ENCODE measurements at regions not wholly inside any gene's neighbourhood (a gene's known extent, or its start where the extent isn't known, plus 50 kb on each side); places are given as distances from the start of the nearest gene placed in this dataset.

- H3K27me3 Mint-ChIP-seq (ENCODE audit: insufficient read depth, low read depth, poor library complexity), result peaks cover 18% of the 10 kb centered on the region
- 0 out of 2 replicates have a peak, but pooled peaks cover 3% of the 10 kb centered on the region for H3F3A ChIP-seq (replicated peaks; ENCODE audit: low read depth)
- DNase-seq (ENCODE audit: low spot score) (no peak), ATAC-seq (no peak)
- H3K27ac Mint-ChIP-seq, result no peak overlapping the region
- no peaks in the 10 kb centered on the region for H3K27me3 ChIP-seq (ENCODE audit: insufficient read depth)
- H3K4me2 ChIP-seq, result no peak overlapping the region
- no peak overlapping the region for H3K4me3 ChIP-seq
- no peaks in the 10 kb centered on the region for H3K4me1 Mint-ChIP-seq
- H3K9me3 Mint-ChIP-seq, result peaks cover 48% of the 10 kb centered on the region
- H3K27ac ChIP-seq (ENCODE audit: low read depth), result no peak overlapping the region
- no peaks in the 10 kb centered on the region for H3K9me2 ChIP-seq (ENCODE audit: insufficient read depth)
- no peaks in the 10 kb centered on the region for H3K4me1 ChIP-seq (ENCODE audit: insufficient read depth)
- H3K4me3 Mint-ChIP-seq, result no peak overlapping the region
- no peaks in the 10 kb centered on the region for H4K20me1 ChIP-seq (replicated peaks; ENCODE audit: insufficient read depth)
- no peaks in the 10 kb centered on the region for H3K79me2 ChIP-seq (replicated peaks; ENCODE audit: insufficient read depth)
- TF ChIP-seq STAT1 (IDR thresholded peaks at IDR 0.05; ENCODE audit: unreplicated experiment) (no peak), EZH2 (IDR thresholded peaks at IDR 0.05; ENCODE audit: low read depth, unreplicated experiment) (no peak), POLR2AphosphoS5 (IDR thresholded peaks at IDR 0.05; ENCODE audit: low read depth) (no peak), NANOG (IDR thresholded peaks at IDR 0.05; ENCODE audit: borderline replicate concordance) (no peak), ZNF331 (CRISPR knock-in tag; IDR thresholded peaks at IDR 0.05; ENCODE audit: low read depth) (no peak), JUNB (IDR thresholded peaks at IDR 0.05; ENCODE audit: unreplicated experiment) (no peak), ZNF114 (CRISPR knock-in tag; IDR thresholded peaks at IDR 0.05) (no peak), EZH2phosphoT487 (IDR thresholded peaks at IDR 0.05; ENCODE audit: unreplicated experiment) (no peak), CREB1 (CRISPR knock-in tag; IDR thresholded peaks at IDR 0.05; ENCODE audit: low read depth) (no peak), ZNF462 (CRISPR knock-in tag; IDR thresholded peaks at IDR 0.05) (no peak)
- TF ChIP-seq, protein P1, sequence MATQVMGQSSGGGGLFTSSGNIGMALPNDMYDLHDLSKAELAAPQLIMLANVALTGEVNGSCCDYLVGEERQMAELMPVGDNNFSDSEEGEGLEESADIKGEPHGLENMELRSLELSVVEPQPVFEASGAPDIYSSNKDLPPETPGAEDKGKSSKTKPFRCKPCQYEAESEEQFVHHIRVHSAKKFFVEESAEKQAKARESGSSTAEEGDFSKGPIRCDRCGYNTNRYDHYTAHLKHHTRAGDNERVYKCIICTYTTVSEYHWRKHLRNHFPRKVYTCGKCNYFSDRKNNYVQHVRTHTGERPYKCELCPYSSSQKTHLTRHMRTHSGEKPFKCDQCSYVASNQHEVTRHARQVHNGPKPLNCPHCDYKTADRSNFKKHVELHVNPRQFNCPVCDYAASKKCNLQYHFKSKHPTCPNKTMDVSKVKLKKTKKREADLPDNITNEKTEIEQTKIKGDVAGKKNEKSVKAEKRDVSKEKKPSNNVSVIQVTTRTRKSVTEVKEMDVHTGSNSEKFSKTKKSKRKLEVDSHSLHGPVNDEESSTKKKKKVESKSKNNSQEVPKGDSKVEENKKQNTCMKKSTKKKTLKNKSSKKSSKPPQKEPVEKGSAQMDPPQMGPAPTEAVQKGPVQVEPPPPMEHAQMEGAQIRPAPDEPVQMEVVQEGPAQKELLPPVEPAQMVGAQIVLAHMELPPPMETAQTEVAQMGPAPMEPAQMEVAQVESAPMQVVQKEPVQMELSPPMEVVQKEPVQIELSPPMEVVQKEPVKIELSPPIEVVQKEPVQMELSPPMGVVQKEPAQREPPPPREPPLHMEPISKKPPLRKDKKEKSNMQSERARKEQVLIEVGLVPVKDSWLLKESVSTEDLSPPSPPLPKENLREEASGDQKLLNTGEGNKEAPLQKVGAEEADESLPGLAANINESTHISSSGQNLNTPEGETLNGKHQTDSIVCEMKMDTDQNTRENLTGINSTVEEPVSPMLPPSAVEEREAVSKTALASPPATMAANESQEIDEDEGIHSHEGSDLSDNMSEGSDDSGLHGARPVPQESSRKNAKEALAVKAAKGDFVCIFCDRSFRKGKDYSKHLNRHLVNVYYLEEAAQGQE (IDR thresholded peaks at IDR 0.05; ENCODE audit: unreplicated experiment), result no peak
- TF ChIP-seq, protein P2, sequence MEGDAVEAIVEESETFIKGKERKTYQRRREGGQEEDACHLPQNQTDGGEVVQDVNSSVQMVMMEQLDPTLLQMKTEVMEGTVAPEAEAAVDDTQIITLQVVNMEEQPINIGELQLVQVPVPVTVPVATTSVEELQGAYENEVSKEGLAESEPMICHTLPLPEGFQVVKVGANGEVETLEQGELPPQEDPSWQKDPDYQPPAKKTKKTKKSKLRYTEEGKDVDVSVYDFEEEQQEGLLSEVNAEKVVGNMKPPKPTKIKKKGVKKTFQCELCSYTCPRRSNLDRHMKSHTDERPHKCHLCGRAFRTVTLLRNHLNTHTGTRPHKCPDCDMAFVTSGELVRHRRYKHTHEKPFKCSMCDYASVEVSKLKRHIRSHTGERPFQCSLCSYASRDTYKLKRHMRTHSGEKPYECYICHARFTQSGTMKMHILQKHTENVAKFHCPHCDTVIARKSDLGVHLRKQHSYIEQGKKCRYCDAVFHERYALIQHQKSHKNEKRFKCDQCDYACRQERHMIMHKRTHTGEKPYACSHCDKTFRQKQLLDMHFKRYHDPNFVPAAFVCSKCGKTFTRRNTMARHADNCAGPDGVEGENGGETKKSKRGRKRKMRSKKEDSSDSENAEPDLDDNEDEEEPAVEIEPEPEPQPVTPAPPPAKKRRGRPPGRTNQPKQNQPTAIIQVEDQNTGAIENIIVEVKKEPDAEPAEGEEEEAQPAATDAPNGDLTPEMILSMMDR (conservative IDR thresholded peaks at IDR 0.05; ENCODE audit: low read depth in 2 of 2), result no peak
- TF ChIP-seq, protein P3, sequence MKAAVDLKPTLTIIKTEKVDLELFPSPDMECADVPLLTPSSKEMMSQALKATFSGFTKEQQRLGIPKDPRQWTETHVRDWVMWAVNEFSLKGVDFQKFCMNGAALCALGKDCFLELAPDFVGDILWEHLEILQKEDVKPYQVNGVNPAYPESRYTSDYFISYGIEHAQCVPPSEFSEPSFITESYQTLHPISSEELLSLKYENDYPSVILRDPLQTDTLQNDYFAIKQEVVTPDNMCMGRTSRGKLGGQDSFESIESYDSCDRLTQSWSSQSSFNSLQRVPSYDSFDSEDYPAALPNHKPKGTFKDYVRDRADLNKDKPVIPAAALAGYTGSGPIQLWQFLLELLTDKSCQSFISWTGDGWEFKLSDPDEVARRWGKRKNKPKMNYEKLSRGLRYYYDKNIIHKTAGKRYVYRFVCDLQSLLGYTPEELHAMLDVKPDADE (IDR thresholded peaks at IDR 0.05), result no peak
- no peaks in the 10 kb centered on the region for H3K36me3 ChIP-seq (ENCODE audit: insufficient read depth)
- H3K36me3 Mint-ChIP-seq (ENCODE audit: low read depth), result peaks cover 49% of the 10 kb centered on the region
- no peak overlapping the region for H2AFZ ChIP-seq
Measured at GRCh38 chr7:157483515-157483914, 146.7 kb downstream of the DNAJB6 start.

All from GM23338 (cell line).